Left renal cortex interstitium (tissue), 4 donors: ENCODE measurements at regions not wholly inside any gene's neighbourhood (a gene's known extent, or its start where the extent isn't known, plus 50 kb on each side); places are given as distances from the start of the nearest gene placed in this dataset.

Experiments used
- DNase-seq, 4 donors: peaks; one replicate each; pipeline ENCODE4 v3.0.0-alpha.2; 2013; ENCODE audit warnings: low read depth in 4 of 4, low spot score in 2 of 4, missing footprints in 1 of 4

DNA sequence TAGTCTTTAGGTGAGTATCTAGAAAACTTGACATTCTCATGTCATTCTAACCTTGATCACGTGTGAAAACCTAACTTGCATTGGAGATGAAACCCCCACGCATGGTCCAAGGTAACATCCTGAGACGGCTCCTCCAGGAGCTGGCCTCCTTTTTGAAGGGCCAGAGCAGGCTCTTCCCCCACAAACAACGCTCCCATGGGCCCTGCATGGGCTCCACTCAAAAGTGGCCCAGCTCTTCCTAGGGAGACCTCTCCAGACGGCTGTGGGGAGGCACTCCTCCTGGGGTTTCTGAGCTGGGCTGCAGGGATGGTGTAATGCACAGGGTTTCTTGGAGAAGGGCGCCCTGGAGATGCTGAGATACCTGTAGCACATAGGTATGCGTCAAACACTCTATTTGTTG is 296.2 kb upstream of the IRX1 start:
- no peak for DNase-seq

DNA sequence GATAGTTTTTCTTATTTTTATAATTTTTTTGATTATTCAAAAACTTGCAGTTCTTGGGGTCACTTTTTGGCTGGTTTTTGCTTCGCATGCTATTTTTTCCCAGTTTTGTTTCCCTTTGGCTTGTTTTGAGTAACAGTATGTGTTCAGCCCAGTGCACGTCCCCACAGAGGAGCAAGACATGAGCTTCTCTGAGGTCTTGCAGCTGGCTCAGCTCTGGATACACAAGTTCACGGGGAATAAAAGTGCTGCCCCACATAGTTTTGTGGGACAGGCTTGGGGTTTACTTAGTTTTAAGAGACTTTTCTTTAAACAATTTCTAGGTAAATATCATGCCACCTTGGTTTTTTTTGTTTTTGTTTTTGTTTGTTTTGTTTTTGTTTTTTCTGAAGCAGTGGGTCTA is 297.8 kb upstream of the IRX1 start:
- DNase-seq: no peak

DNA sequence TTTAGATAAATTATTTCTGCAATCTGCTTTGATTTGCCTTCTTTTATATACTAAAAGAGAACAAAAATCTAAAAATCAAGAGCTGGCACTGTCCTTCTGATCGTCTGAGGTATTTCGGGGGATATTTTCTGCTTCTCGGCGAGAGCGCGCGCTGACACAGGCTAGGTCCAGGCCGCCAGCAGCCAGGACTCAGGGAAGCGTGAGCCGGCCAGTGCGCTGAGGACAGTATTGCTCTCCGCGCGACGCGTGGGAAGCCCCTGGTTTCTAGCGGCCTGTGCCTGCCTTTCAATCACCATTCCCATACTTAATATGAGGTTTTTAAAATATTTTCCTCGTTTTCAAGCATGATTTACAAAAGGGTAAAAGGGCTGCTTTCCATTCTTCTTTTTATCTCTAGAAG is 307.3 kb upstream of the IRX1 start:
- no peak for DNase-seq

- DNase-seq: no peak
Measured at GRCh38 chr5:3287516-3287915, 308.1 kb upstream of the IRX1 start.

DNA sequence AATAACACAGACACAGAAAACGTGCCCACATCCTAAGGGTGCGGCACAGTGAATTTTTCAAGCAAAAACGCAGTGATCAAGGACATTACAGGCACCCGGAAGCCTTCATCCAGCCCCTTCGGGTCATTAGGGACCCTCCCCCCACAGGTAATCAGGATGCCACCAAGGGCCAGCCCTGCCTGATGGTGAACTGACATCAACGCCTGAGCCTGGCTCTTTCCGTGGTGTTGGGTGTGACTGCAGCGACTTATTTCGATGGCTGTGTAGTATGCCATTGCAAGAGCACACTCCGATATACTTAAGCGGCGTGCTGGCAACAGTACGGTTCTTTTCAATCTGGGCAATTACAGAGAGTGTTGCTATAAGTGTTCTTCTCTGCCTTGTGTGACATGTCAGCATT is 310.0 kb upstream of the IRX1 start:
- DNase-seq: no peak

- no peak for DNase-seq
Measured at GRCh38 chr5:3284506-3284905, 311.1 kb upstream of the IRX1 start.

- DNase-seq: no peak
Measured at GRCh38 chr5:3282841-3283240, 312.8 kb upstream of the IRX1 start.

- no peak for DNase-seq
Measured at GRCh38 chr5:3281366-3281765, 314.3 kb upstream of the IRX1 start.

- DNase-seq: no peak
Measured at GRCh38 chr5:3278643-3279042, 317.0 kb upstream of the IRX1 start.

GRCh38 chr5:3277590-3278196 is 317.9 kb upstream of the IRX1 start:
- no peak for DNase-seq

GRCh38 chr5:3276896-3277295 is 318.7 kb upstream of the IRX1 start:
- DNase-seq: no peak

- DNase-seq: no peak
Measured at GRCh38 chr5:3269395-3270169, 326.1 kb upstream of the IRX1 start.

DNA sequence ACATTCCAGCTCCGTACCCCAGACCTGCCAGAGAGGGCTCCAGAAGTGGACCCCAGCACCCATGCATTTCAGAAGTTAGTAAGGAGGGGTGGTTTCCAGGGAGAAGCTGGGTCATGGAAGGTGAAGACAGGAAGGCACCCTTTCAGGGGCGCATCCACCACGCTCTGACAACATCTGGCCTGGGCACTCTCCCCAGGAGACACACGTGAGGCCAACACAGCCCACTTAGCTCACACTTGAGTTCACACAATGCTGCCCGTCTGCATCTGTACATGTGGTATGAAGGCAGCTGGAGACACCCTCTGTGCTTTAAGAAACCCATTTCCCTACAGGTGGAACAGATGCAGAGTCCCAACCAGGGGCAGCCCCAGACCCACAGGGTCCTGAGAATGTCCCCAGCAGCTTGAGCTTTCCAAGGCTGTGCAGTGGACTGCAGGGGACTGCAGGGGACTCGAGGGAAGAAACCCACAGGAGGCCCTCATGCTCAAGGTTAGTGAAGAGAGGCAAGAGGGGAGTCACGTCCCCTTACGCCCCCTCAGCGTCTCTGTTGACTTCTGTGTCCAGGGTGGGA is 326.8 kb upstream of the IRX1 start:
- no peak for DNase-seq

GRCh38 chr5:3266861-3267260 is 328.8 kb upstream of the IRX1 start:
- no peak for DNase-seq

GRCh38 chr5:3265936-3266335 is 329.7 kb upstream of the IRX1 start:
- DNase-seq: no peak

DNA sequence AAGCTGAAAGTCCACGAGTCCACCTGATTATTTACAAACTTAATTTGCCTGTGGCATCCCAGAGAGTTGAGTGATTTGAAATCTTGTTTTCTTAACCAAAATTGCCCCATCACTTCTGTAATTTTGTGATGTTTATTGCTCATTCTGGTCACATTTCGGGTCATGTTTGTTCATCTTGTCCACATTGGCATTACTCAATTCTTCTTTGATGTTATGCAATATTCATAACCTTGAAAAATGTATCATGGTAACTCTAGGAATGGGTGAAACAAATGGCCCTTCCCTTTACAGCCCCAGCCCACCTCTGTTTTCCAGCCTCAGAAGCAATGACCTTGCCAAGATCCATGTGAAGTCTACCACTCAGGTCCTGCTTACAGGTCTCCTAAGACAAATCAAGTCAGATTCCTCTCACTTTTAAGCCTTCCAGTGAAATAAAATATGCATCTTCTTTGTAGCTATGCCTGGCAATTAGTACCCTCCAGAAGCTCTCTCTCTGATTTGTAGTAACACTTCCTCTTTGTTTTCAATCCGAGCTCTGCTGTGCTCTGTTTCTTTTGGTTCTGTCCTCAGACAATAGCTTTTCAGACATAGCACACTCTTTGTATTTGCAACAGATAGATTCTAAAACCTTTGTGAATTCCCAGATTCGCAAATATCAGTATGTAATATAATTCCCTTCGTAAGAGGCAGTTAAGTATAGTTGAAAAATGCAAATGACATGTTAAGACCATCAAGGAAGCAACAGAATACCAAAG is 330.3 kb upstream of the IRX1 start:
- DNase-seq: no peak

- DNase-seq: no peak
Measured at GRCh38 chr5:3262451-3262850, 333.2 kb upstream of the IRX1 start.

GRCh38 chr5:3261081-3261480 is 334.6 kb upstream of the IRX1 start:
- no peak for DNase-seq

- no peak for DNase-seq
Measured at GRCh38 chr5:3258050-3258449, 337.6 kb upstream of the IRX1 start.

GRCh38 chr5:3252235-3252634 is 343.4 kb upstream of the IRX1 start:
- no peak for DNase-seq

DNA sequence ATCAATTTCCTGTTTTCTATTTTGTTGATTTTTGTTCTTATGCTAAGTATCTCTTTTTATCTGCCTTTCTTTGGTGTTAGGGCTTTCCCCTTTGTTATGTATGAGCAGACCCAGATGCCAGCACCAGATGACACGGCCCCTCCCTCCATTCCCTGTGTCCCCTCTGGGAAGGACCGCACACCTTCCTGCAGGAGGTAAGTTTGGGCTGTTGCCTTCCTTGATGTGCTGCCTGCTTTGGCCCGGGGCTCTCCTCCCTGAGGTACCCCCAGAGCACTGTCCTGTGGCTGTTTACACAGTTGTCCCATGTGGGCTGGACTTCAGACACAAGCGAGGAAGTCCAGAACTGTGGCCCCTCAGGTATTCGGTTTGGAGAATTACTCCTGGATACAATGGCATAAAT is 343.8 kb upstream of the IRX1 start:
- no peak for DNase-seq

- no peak for DNase-seq
Measured at GRCh38 chr5:3249401-3249800, 346.2 kb upstream of the IRX1 start.
